Endothelial cell of umbilical vein (primary cell): ENCODE measurements at regions not wholly inside any gene's neighbourhood (a gene's known extent, or its start where the extent isn't known, plus 50 kb on each side); places are given as distances from the start of the nearest gene placed in this dataset.

Experiments used
- BruUV-seq: library from RNA; stranded (reverse); fragments of 400-500 nt; replicated peaks from 2 replicates; lab custom pipeline; 2021; lab: Mats Ljungman, UMichigan
- CTCF ChIA-PET: fragments of 300-600, 350-600 bp; sonication (Branson Sonifier 250); formaldehyde crosslinking; loops from one replicate; lab custom pipeline; 2021; ENCODE audit warnings: antibody characterized with exemption, inconsistent platforms; lab: Charles Lee
- POLR2A ChIA-PET: fragments of 300-600, 350-600 bp; sonication (Branson Sonifier 250); formaldehyde crosslinking; loops from one replicate; lab custom pipeline; 2021; ENCODE audit warnings: antibody characterized with exemption, inconsistent platforms; lab: Charles Lee
- DNase-seq: peaks from one replicate; pipeline ENCODE4 v3.0.0-alpha.2; 2011; ENCODE audit warnings: low read depth, low spot score
- FAIRE-seq: peaks from 2 replicates; lab custom pipeline; 2011; peaks lifted over from hg19 to GRCh38; lab: Jason Lieb, UNC
- H2AFZ ChIP-seq: 2 replicates; pipeline ENCODE4 v1.6.0; 2012; ENCODE audit warnings: low read depth, low read length, control low read depth, inconsistent platforms
- H3K27ac ChIP-seq: 2 replicates; pipeline ENCODE4 v1.5.1; 2011; ENCODE audit warnings: low read depth, mild to moderate bottlenecking, control low read depth, low read length, moderate library complexity; ENCODE audit not compliant: insufficient read depth
- H3K27me3 ChIP-seq, 2 experiments: 2 replicates each; pipeline versions ENCODE4 v1.6.0 to v1.6.1; 2011; ENCODE audit warnings: low read length in 2 of 2, mixed read lengths in 1 of 2; ENCODE audit not compliant: control insufficient read depth in 2 of 2, insufficient read depth in 2 of 2
- H3K36me3 ChIP-seq, 2 experiments: 2 replicates in 1 of 2; 3 replicates in 1 of 2; pipeline ENCODE4 v1.5.1; 2011; ENCODE audit warnings: low read length in 2 of 2, mild to moderate bottlenecking in 1 of 2, moderate library complexity in 1 of 2; ENCODE audit not compliant: control insufficient read depth in 2 of 2, insufficient read depth in 2 of 2; ENCODE audit errors: extremely low read depth in 1 of 2
- H3K4me1 ChIP-seq: 3 replicates; pipeline ENCODE4 v1.5.1; 2011; ENCODE audit warnings: mild to moderate bottlenecking, low read length; ENCODE audit not compliant: control insufficient read depth, insufficient read depth; ENCODE audit errors: extremely low read depth
- H3K4me2 ChIP-seq: 2 replicates; pipeline ENCODE4 v1.6.1; 2011; ENCODE audit warnings: low read length, control low read depth, mixed read lengths; ENCODE audit not compliant: insufficient read depth
- H3K4me3 ChIP-seq, 3 experiments: fragments of 200-600 bp in 1 of 3; sonication (generic), shearing (Covaris generic) in 1 of 3; replicated peaks in 1 of 3; 2 replicates each; pipeline ENCODE4 v1.5.1; 2011 to 2016; ENCODE audit warnings: control low read depth in 3 of 3, low read length in 3 of 3, mild to moderate bottlenecking in 2 of 3, inconsistent platforms in 1 of 3, low read depth in 1 of 3, moderate library complexity in 1 of 3; ENCODE audit not compliant: insufficient read depth in 1 of 3
- H3K79me2 ChIP-seq: 2 replicates; pipeline ENCODE4 v1.6.0; 2012; ENCODE audit warnings: low read length, inconsistent platforms; ENCODE audit not compliant: control insufficient read depth, insufficient read depth
- H3K9ac ChIP-seq: replicated peaks from 2 replicates; pipeline ENCODE3; 2011; ENCODE audit warnings: low read length, control low read depth; ENCODE audit not compliant: insufficient read depth; ENCODE audit errors: extremely low read depth
- H3K9me1 ChIP-seq: replicated peaks from 3 replicates; pipeline ENCODE4 v1.6.0; 2011; ENCODE audit warnings: mild to moderate bottlenecking, low read length; ENCODE audit not compliant: control insufficient read depth, insufficient read depth; ENCODE audit errors: extremely low read depth
- H3K9me3 ChIP-seq: replicated peaks from 2 replicates; pipeline ENCODE4 v1.5.1; 2012; ENCODE audit warnings: low read length, inconsistent platforms; ENCODE audit not compliant: control insufficient read depth, insufficient read depth
- H4K20me1 ChIP-seq: replicated peaks from 2 replicates; pipeline ENCODE3; 2011; ENCODE audit warnings: mild to moderate bottlenecking, low read length; ENCODE audit not compliant: control insufficient read depth, insufficient read depth; ENCODE audit errors: extremely low read depth
- EZH2 ChIP-seq: IDR thresholded peaks from 2 replicates; pipeline ENCODE4 v1.6.1; 2012; ENCODE audit warnings: borderline replicate concordance, low read depth, mild to moderate bottlenecking, moderate library complexity, low read length, inconsistent platforms; ENCODE audit not compliant: severe bottlenecking
- FOS ChIP-seq: IDR thresholded peaks from 2 replicates; pipeline ENCODE4 v1.6.1; 2011; ENCODE audit warnings: mild to moderate bottlenecking, low read length, moderate library complexity, borderline replicate concordance; ENCODE audit not compliant: insufficient read depth
- GATA2 ChIP-seq: IDR thresholded peaks from 2 replicates; pipeline ENCODE4 v1.7.0; 2011; ENCODE audit warnings: low read depth, mild to moderate bottlenecking, moderate library complexity, mixed read lengths, low read length; ENCODE audit not compliant: insufficient read length, insufficient read depth
- JUN ChIP-seq: IDR thresholded peaks from 2 replicates; pipeline ENCODE4 v1.6.1; 2011; ENCODE audit warnings: borderline replicate concordance, low read depth; ENCODE audit not compliant: insufficient read length, insufficient read depth
- MYC ChIP-seq: IDR thresholded peaks from one replicate; pipeline ENCODE4 v1.6.1; 2011; ENCODE audit warnings: mild to moderate bottlenecking, low read depth, low read length
- POLR2A ChIP-seq: IDR thresholded peaks from 2 replicates; pipeline ENCODE4 v1.6.1; 2012; ENCODE audit warnings: low read depth, mild to moderate bottlenecking, control low read depth, low read length
- POLR2AphosphoS5 ChIP-seq: IDR thresholded peaks from 2 replicates; pipeline ENCODE4 v1.6.1; 2012; ENCODE audit warnings: low read depth, mild to moderate bottlenecking, control low read depth, low read length, moderate library complexity; ENCODE audit not compliant: insufficient read depth
- dilution Hi-C: fragments of 300-500 bp; cut with MboI; formaldehyde crosslinking; loops from one replicate; pipeline ENCODE4 v1.15.0; 2019; ENCODE audit warnings: low sequenced_read_pairs; ENCODE audit not compliant: extremely low pct_ligation_motif_present
- intact Hi-C: fragments of 100-400 bp; cut with micrococcal nuclease; formaldehyde crosslinking; loops from one replicate; pipeline ENCODE4 v1.10.0; 2022
- TF ChIP-seq, protein P1 (sequence below), 2 donors: IDR thresholded peaks; 1 replicate in 1 of 2; 2 replicates in 1 of 2; pipeline ENCODE4 v1.5.1; 2011; ENCODE audit warnings: low read length in 2 of 2, mild to moderate bottlenecking in 2 of 2, moderate library complexity in 2 of 2, control low read depth in 1 of 2, inconsistent platforms in 1 of 2, low read depth in 1 of 2; ENCODE audit not compliant: insufficient read depth in 1 of 2; ENCODE audit errors: extremely low read depth in 1 of 2
- TF ChIP-seq, protein P2 (sequence below): IDR thresholded peaks from 2 replicates; pipeline ENCODE4 v1.6.1; 2011; ENCODE audit not compliant: insufficient read depth, insufficient read length

- H3K36me3 ChIP-seq = no peaks in the 10 kb centered on the region
- DNase-seq (no peak), FAIRE-seq (no peak)
- no peaks in the 10 kb centered on the region for H3K9me3 ChIP-seq
- dilution Hi-C loops = no loop called here
- no peak overlapping the region for H3K9ac ChIP-seq
- CTCF ChIA-PET = interaction anchor here (0.7 to 1.0 kb wide), 2 partner anchors 134 to 1197 kb away, joined by 3 read pairs; no protein-coding TSS in a partner anchor
- H3K9me1 ChIP-seq = no peaks in the 10 kb centered on the region
- BruUV-seq = no TSS peak
- no peaks in the 10 kb centered on the region for H3K4me1 ChIP-seq
- no peak overlapping the region for H2AFZ ChIP-seq
- H3K27ac ChIP-seq = no peak overlapping the region
- intact Hi-C loops = no loop called here
- POLR2A ChIA-PET = no interaction called here
- no peak overlapping the region for H3K4me3 ChIP-seq
- no peak overlapping the region for H3K4me2 ChIP-seq
- H3K79me2 ChIP-seq = no peaks in the 10 kb centered on the region
- H4K20me1 ChIP-seq = no peaks in the 10 kb centered on the region
- TF ChIP-seq GATA2 = no peak
- TF ChIP-seq, protein P1, sequence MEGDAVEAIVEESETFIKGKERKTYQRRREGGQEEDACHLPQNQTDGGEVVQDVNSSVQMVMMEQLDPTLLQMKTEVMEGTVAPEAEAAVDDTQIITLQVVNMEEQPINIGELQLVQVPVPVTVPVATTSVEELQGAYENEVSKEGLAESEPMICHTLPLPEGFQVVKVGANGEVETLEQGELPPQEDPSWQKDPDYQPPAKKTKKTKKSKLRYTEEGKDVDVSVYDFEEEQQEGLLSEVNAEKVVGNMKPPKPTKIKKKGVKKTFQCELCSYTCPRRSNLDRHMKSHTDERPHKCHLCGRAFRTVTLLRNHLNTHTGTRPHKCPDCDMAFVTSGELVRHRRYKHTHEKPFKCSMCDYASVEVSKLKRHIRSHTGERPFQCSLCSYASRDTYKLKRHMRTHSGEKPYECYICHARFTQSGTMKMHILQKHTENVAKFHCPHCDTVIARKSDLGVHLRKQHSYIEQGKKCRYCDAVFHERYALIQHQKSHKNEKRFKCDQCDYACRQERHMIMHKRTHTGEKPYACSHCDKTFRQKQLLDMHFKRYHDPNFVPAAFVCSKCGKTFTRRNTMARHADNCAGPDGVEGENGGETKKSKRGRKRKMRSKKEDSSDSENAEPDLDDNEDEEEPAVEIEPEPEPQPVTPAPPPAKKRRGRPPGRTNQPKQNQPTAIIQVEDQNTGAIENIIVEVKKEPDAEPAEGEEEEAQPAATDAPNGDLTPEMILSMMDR (IDR thresholded peaks at IDR 0.05; ENCODE audit: extremely low read depth in 1 of 2, insufficient read depth in 1 of 2, low read depth in 1 of 2, low read length in 2 of 2) = no peak
- no peak for TF ChIP-seq JUN
- TF ChIP-seq POLR2AphosphoS5 = no peak
- no peak for TF ChIP-seq POLR2A
- no peak for TF ChIP-seq EZH2
- no peak for TF ChIP-seq MYC
- no peak for TF ChIP-seq FOS
- TF ChIP-seq, protein P2, sequence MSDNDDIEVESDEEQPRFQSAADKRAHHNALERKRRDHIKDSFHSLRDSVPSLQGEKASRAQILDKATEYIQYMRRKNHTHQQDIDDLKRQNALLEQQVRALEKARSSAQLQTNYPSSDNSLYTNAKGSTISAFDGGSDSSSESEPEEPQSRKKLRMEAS = no peak
- H3K27me3 ChIP-seq = no peaks in the 10 kb centered on the region
Measured at GRCh38 chr7:124690840-124691239, 74.8 kb downstream of the GPR37 start.
